GM19239 (cell line): ENCODE measurements at regions not wholly inside any gene's neighbourhood (a gene's known extent, or its start where the extent isn't known, plus 50 kb on each side); places are given as distances from the start of the nearest gene placed in this dataset.
A peak's percentile ranks its signal among the peaks of the same experiment; 100 is the strongest.
"Not testable (repeated sequence)": the region's sequence is repeated elsewhere in the genome, so short reads cannot be mapped to it uniquely, and the experiment has no call there.

Source experiments
- DNase-seq: peaks from one replicate; pipeline ENCODE4 v3.0.0; 2011; ENCODE audit warnings: low spot score; ENCODE audit not compliant: insufficient read length
- FAIRE-seq: peaks from 2 replicates; lab custom pipeline; 2011; peaks lifted over from hg19 to GRCh38; lab: Jason Lieb, UNC

DNA sequence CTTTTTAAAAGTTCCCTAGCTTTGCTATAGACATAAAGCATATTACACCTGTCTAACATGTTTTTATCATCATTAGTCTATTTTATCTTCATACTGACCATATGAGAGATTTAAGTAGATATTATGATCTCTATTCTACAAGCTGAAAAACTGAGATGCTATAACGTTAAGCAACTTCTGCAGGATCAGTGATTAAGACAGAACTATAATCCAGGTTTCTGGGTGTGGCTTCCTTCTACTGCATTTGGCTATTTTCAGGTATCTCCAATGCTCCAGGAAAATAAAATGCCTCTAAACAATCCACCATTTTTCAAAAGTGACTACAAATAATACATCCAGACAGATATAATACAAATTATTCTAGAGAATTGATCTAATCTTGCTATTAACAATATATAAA is 53.4 kb downstream of the RGS2 start:
- FAIRE-seq (no peak), DNase-seq (no peak)

DNA sequence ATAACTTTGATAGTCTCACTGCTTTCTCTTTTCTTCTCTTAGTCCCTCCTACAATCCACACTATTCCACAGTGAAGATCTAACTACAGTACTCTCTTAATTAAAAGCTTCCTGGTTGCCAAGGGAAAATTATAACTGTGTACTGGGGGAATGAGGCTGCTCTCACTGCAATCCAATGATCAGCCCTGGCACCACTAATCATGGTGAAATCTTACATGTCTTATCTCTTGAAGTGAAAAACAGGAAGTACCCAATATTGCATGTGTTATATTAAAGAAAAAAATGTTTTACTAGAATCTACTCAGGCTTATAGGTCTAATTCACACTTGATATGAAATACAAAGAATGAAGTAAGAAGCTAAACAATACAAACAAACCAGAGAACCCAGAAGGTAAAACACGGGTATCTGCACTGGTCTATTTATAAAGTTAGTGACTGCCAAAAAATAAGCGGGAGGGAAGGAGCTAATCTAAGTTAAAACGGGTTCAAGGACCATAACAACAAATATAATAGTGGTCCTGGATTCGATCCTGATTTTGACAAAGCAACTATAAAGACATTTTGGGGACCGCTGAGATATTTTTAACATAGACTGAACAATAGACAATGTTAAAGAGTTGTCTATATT is 57.5 kb downstream of the RGS2 start:
- FAIRE-seq, result no peak
- DNase-seq, result no peak

DNA sequence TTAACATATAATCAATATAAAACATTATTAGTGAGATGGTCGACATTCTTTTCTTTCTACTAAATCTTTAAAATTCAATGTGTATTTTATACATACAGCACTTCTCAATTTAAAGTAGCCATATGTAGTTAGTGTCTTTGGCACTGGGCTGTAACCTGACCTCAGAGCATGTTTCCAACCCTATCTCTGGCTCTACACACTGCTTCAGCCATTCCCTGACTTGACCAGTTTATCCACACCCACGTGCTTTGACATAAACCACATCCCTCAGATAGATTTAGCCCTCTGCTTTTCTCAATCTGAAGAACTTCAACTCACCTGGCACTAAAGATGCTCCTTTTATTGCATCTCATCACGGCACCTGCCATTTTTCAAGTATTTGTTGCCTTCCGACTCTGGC is 58.3 kb downstream of the RGS2 start:
- DNase-seq, result no peak
- no peak for FAIRE-seq

DNA sequence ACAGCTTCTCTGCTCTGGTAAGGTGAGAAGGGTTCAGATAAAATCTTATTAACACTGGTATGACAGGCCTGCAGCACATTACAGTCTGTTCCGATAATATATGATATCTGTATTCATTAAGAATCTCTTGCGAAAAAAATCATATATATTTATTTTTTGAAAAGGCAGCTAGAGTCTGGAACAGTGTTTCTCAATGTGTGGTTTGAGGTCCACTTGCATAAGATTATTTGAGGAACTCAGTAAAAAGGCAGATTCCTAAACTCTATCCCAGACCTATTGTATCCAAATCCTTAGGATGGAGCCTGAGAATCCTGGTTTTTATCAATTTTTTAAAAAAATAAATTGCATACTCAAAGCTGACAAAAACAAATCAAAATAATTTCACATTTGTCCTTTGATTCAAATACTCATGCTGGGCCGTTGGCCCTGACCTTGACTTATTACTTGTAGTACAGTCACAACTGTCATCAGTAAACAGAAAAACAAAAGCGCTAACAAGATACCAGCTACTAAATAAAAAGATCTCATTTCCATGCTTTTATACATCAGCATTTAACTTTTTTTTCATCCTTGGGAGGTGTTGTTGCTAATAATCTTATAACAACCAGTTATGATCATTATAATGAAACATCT is 60.6 kb downstream of the RGS2 start:
- DNase-seq, result no peak
- FAIRE-seq, result no peak

DNA sequence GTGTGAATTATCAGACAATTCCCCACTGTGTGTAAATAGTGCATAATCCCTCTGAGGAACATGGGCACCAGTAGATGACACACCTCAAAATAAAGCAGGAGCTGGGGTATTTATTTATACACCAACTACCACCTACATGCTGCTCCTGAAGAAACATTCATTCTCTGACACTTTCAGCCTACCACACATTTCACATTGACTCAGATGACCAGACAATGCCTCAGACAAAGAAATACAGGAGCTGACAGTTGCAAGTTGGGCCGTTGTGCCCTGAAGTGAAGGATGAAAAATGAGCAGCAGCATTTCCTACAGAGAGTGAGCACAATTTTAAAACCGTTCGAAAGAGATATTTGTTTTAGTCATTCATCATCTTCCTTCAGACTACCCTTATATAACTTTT is 63.2 kb downstream of the RGS2 start:
- FAIRE-seq (no peak), DNase-seq (no peak)

DNA sequence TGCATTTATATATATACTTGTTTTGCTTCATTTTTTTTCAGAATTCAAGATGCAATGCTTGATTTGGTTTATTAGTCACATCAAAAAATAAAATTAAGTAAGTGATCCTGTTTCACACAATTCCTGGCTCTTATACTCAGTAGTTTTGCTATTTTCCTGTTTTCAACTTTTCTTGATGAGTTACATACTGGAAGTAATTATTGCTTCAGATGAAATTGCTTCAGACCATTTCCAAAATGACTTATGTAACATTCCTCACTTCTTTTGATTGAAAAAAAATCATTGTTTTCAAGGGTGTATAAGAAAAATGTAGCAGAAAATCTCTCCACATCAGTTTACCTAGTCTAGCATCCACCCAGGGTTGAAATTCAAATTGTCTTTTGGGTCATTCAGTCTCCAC is 65.0 kb downstream of the RGS2 start:
- no peak for DNase-seq
- FAIRE-seq, result no peak

DNA sequence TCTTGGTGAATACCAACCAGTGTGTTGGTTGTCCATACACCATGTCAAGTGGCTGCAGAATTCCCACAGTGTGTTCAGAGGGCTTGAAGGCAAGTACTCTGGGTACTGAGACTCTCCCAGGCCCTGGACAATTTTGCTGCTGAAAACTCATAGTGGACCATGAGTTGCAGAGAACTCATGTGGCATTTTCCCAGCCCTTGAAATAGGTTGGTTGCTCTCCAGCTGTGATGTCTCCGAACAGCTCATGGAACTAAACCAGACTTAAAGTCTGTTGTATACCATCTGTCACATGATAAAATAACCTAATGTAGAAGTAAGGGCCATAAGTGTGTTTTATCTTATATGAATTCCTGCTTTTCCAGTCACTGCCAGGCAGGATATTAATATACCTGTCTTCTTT is 67.8 kb downstream of the RGS2 start:
- DNase-seq (no peak), FAIRE-seq (no peak)

DNA sequence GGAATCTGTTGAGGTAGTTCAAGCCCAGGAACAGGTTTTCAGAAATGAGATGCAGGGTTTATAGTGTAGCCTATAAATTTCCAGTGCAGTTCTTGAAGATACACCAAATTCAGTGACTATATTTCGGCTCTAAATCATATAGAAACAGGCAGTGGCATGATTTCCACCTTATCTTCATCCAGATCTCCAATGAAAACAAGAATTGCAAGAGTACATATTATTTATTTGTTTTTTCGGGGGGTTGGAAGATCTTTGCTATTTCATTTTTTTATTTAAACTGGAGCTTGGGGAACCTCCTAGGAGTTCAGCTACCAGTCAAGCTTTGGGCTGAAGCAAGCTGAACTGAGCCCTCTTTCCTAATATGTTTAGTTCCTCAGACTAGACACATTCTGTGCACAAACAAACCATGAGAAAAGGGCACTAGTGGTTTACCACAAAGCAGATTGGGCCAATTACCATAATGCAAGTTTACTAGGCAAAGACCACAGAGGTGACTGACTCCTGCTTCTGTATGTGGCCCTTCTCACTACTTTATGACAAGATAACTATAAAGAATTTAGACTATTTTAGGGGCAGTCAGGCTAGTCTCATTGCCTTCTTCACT is 68.5 kb downstream of the RGS2 start:
- no peak for DNase-seq
- no peak for FAIRE-seq

DNA sequence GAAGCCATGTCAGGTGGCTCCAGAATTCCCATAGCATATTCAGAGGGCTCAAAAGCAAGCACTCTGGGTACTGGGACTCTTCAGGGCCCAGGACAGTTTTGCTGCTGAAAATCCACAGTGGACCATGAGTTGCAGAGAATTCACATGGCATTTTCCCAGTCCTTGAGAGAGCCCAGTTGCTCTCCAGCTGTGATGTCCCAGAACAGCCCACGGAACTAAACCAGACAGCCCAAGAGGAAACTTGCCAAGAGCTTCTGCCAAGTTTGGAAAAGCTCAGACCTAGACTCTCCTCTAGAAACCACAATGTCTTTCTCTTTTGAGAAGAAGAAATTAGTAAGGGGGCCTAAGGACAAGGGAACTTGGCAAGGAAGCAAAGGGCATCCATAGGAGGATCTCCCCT is 69.4 kb downstream of the RGS2 start:
- no peak for DNase-seq
- no peak for FAIRE-seq

DNA sequence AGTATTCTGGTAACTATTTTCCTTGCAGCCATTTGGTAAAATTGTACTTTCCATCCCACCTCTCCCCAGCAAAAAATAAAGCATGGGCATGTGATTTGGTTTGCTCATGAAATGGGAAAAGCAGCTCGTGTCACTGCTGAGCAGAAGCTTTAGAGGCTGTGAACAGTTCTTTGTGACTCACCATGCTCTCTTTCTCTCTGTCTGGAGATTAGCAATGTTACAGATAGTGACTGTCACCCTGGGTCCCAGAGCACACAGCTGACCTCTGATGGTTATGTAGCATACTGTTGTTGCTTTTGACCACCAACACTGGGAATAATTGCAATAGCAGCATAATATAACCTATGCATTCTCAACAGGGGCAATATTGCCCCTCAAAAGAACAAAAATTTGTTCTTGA is 70.6 kb downstream of the RGS2 start:
- FAIRE-seq (no peak), DNase-seq (no peak)

DNA sequence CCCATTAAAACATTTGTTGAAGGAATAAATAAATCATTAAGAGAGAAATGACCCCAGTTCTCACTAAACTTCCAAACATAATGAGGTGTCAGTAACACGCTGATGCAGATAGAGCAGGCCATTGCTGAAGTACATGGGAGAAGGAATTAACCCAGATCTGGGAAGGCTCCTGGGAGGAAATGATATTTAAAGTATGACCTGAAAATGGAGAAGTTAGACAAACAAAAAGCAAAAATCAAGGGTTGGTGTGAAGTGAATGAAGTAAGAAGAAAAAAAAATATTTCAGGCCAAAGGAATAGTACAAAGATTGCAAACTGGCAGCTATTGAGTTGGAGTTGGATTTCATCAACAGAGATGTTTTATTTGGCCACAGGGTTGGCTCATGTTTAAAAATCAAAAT is 71.4 kb downstream of the RGS2 start:
- DNase-seq (no peak), FAIRE-seq (no peak)

DNA sequence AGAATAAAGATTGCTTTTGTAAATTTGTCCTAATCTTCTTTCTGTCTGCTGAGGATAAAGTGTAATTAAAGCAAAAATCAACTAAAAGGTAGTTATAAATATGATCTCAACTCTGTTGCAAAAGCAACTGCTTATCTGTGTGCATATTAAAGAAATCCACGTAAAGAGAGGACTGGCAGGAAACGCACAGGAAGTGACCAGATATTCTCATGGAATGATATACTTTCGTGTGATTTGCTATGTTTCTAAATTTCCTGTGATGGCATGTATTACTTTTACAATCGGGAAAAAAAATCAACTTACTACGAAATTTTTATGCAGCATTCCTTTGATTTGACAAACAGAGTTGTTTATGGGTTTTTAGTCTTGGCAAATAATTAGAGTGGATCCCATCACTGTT is 75.4 kb downstream of the RGS2 start:
- FAIRE-seq, result no peak
- no peak for DNase-seq

DNA sequence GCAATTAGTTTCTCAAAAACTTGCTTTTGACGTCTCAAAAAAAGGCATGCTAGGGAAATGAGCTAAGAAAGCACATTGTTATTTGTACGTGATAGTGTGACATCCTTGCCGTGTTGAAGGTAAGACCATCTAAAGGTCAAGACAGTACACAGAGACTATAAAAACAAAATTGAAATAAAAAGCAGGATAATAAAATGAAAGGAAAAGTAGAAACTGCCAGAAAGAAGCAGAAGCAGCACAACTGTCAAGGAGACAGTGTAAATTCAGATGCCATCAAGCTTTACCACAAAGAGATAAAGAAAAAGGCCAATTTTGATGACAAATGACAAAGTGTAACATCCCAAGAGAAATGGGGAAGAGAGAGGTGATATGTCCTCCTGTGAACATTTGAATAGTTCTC is 76.5 kb downstream of the RGS2 start:
- not testable (repeated sequence) for DNase-seq
- FAIRE-seq, result peak; percentile 82

DNA sequence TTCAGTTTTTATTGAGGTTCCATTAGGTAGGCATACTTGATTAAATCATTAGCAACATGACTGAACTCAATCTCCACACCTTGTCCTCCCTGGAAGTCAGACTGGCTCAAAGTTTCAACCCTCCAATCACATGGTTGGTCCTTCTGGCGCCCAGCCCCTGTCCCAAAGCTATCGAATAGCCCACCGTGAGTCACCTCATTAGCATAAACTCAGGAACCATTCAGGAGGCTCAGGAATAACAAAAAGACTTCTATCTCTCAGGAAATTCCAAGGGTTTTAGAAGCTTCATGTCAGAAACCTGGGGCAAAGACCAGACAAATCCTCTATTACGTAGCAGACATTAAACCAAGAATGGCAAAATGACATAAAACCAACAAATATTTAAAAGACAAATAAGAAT is 78.6 kb downstream of the RGS2 start:
- no peak for DNase-seq
- FAIRE-seq, result no peak

DNA sequence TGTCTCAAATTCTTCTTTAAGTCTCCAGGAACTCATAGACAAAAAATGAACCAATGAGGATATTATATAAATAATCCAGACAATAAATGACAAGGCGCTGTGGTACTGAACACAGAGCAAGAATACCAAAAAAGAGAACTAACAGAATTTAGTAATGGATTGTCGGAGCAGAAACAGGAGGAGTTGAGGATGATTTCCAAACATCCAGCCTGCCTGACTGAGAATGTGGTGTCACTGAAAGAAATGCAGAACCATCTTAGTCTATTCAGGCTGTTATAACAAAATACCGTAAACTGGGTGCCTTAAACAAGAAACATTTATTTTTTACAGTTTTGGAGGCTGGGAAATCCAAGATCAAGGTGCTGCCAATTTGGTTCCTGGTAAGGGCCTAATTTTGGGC is 79.7 kb downstream of the RGS2 start:
- DNase-seq (no peak), FAIRE-seq (no peak)

DNA sequence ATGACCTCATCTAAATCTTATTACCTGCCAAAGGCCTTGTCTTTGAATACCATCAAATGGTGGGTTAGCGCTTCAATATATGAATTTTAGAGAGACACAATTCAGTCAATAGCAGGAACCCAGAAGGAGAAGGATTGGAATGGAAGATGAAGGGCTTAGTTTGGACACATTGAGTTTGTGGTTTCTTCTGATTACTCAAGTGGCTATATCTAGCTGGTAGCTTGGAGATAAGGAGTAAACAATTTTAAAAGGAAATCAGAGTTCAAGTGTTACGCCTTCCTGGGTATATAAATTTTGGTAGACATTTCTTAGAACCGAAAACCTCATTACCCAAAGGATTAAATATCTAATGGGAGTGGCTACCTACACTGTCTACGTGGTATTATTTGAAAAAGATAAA is 80.2 kb downstream of the RGS2 start:
- no peak for FAIRE-seq
- DNase-seq, result no peak

DNA sequence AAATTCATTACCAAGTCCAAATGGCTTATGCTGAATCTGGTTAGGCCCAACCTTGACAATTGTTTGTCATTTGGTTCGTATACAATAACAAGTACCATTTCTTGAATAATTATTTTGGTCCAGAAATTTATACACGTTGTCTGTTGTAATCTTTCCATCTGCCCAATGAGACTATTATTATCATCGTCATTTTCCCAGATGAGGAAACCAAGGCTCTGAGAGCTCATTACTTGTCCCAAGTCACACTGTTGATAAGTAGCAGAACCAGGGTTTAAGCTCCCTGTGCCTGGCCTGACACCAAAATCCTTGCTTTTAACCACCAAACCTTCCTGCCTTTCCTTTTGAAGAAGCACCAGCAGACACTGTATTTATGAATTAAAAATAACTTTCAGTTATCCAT is 81.3 kb downstream of the RGS2 start:
- FAIRE-seq, result no peak
- no peak for DNase-seq

DNA sequence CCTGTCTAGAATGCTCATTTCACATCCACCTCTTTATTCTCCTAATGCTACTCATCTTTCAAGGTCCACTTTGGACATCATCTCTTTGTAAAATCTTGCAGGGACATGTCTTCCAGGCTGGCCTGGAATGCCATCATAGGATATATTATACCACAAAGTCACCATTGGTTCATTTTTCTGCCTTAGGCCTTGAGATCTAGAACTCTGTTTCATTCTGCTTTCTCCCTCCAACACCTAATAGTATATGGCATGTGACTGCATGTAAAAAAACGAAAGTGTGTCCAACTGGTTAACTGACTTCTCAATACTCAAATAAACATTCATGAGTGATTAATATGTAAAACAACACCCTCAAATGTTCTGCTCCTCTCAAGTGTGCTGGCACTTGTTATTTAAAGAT is 84.1 kb downstream of the RGS2 start:
- FAIRE-seq, result no peak
- no peak for DNase-seq

DNA sequence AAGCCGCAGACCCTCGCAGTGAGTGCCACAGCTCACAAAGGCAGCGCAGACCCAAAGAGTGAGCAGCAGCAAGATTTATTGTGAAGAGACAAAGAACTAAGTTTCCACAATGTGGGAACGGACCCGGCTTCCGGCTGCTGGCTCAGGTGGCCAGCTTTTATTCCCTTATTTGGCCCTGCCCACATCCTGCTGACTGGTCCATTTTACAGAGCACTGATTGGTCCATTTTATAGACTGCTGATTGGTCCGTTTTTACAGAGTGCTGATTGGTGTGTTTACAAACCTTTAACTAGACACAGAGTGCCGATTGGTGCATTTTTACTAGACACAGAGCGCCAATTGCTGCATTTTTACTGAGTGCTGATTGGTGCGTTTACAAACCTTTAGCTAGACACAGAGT is 86.6 kb downstream of the RGS2 start:
- DNase-seq, FAIRE-seq: not testable (repeated sequence)

DNA sequence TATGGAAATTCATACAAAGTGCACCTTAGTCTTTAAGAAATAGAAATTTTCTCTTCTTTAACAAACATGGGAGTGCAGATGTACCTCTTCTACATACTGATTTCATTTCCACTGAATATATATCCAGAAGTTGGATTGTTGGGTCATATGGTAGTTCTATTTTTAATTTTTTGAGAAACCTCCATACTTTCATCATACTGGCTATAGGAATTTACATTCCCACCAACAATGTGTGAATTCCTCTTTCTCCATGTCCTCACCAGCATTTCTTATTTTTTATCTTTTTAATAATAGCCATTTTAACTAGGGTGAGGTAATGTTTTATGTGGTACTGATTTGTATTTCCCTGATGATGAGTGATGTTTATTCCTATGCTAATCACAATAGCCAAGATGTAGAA is 87.5 kb downstream of the RGS2 start:
- no peak for DNase-seq
- FAIRE-seq, result no peak

DNA sequence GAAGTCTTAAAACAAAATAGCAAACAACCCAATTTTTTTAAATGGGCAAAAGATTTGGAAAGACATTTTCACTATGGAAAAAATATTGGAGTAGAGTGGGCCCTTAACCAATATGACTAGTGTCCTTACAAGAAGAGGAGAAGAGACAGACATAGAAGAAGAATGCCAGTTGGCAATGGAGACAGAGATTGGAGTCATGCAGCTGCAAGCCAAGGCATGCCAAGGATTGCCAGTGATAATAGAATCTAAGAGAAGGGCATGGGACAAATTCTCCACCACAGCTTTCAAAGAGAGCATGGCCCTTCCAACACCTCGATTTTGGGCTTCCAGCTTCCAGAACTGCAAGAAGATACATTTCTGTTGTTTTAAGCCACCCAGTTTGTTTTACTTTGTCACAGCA is 92.7 kb downstream of the RGS2 start:
- DNase-seq (no peak), FAIRE-seq (no peak)

DNA sequence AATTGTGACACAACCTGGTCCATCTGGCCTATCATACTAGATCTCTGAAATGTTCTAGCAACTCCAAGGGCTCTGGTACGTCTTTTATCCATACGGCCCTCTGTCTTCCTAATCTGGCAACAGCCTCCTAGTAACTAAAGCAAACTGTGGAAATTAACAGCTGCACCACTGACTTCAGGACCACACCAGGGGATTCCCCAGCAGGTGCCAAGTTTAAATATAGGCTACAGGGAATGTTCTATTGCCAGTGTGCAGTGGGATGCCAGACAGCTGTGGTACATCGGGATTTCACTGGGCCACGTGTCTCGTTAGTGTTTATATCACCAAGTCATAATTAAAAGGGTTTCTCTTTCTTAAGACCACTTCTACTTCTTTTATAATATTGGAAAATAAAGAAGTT is 94.3 kb downstream of the RGS2 start:
- FAIRE-seq, result no peak
- DNase-seq, result no peak
